ENCODE measurements at regions not wholly inside any gene's neighbourhood (a gene's known extent, or its start where the extent isn't known, plus 50 kb on each side); places are given as distances from the start of the nearest gene placed in this dataset.

DNA sequence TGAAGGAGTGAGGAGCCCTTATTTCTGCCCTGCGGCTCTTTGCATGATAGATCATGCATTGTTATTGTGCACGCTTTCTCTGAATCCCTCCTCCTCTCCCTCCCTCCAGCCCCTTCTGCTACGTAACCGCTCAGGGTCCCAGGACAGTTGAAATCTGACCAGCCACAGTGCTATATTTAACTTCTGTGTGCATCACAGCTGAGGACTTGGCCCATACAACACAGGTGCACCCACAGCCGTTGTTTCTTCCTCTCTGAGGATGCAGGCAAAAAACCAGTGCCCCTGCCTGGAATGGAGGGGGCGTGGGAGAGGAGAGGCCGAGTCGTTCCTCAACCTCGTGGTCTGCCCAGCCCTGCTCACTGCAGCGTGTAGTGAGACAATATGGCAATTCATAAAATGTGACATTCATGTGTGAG lies 335.6 kb upstream of the CLINT1 start:
- TF ChIP-seq EZH2 (IDR thresholded peaks at IDR 0.05; ENCODE audit: low read length, unreplicated experiment) (no peak), EZH2phosphoT487 (IDR thresholded peaks at IDR 0.05; ENCODE audit: borderline replicate concordance, low read length) (no peak)

All from PC-3 (cell line).